HL-60 (cell line): ENCODE measurements at regions not wholly inside any gene's neighbourhood (a gene's known extent, or its start where the extent isn't known, plus 50 kb on each side); places are given as distances from the start of the nearest gene placed in this dataset.

Experiments used
- DNase-seq, 2 experiments: peaks; one replicate each; pipeline ENCODE4 v3.0.0-alpha.2; 2010 to 2020; ENCODE audit warnings: low read depth in 1 of 2, low spot score in 1 of 2
- H3K27ac ChIP-seq: fragments of 250-450 bp; sonication (Bioruptor Pico); replicated peaks from 2 replicates; pipeline ENCODE4 v1.5.1; 2020; ENCODE audit warnings: mild to moderate bottlenecking, moderate library complexity
- H3K27me3 ChIP-seq: fragments of 250-450 bp; sonication (Bioruptor Pico); 2 replicates; pipeline ENCODE4 v1.5.1; 2021; ENCODE audit warnings: mild to moderate bottlenecking, moderate library complexity; ENCODE audit not compliant: insufficient read depth, poor library complexity, severe bottlenecking
- H3K4me3 ChIP-seq: replicated peaks from 2 replicates; pipeline ENCODE4 v1.5.1; 2011; ENCODE audit warnings: mild to moderate bottlenecking, control low read depth, low read length; ENCODE audit not compliant: insufficient read depth
- GABPA ChIP-seq: IDR thresholded peaks from 2 replicates; pipeline ENCODE4 v1.6.1; 2012; ENCODE audit warnings: low read depth
- POLR2AphosphoS5 ChIP-seq: IDR thresholded peaks from 2 replicates; pipeline ENCODE4 v1.6.1; 2012; ENCODE audit warnings: low read depth
- SPI1 ChIP-seq: IDR thresholded peaks from 2 replicates; pipeline ENCODE4 v1.6.1; 2012; ENCODE audit warnings: low read depth, mild to moderate bottlenecking, borderline replicate concordance
- TF ChIP-seq, protein P1 (sequence below): IDR thresholded peaks from one replicate; pipeline ENCODE4 v1.5.1; 2011; ENCODE audit warnings: low read length, control low read depth, inconsistent platforms; ENCODE audit not compliant: insufficient read depth
- TF ChIP-seq, protein P2 (sequence below): IDR thresholded peaks from 2 replicates; pipeline ENCODE4 v1.6.1; 2012; ENCODE audit warnings: low read depth; ENCODE audit not compliant: insufficient replicate concordance

- Histone ChIP-seq H3K27me3 (peaks cover 2% of the 10 kb centered on the region), H3K27ac (no peak overlapping the region), H3K4me3 (no peak overlapping the region)
- DNase-seq, result no peak
- TF ChIP-seq POLR2AphosphoS5 (no peak), GABPA (no peak), SPI1 (no peak)
- TF ChIP-seq, protein P1, sequence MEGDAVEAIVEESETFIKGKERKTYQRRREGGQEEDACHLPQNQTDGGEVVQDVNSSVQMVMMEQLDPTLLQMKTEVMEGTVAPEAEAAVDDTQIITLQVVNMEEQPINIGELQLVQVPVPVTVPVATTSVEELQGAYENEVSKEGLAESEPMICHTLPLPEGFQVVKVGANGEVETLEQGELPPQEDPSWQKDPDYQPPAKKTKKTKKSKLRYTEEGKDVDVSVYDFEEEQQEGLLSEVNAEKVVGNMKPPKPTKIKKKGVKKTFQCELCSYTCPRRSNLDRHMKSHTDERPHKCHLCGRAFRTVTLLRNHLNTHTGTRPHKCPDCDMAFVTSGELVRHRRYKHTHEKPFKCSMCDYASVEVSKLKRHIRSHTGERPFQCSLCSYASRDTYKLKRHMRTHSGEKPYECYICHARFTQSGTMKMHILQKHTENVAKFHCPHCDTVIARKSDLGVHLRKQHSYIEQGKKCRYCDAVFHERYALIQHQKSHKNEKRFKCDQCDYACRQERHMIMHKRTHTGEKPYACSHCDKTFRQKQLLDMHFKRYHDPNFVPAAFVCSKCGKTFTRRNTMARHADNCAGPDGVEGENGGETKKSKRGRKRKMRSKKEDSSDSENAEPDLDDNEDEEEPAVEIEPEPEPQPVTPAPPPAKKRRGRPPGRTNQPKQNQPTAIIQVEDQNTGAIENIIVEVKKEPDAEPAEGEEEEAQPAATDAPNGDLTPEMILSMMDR, result no peak
- TF ChIP-seq, protein P2, sequence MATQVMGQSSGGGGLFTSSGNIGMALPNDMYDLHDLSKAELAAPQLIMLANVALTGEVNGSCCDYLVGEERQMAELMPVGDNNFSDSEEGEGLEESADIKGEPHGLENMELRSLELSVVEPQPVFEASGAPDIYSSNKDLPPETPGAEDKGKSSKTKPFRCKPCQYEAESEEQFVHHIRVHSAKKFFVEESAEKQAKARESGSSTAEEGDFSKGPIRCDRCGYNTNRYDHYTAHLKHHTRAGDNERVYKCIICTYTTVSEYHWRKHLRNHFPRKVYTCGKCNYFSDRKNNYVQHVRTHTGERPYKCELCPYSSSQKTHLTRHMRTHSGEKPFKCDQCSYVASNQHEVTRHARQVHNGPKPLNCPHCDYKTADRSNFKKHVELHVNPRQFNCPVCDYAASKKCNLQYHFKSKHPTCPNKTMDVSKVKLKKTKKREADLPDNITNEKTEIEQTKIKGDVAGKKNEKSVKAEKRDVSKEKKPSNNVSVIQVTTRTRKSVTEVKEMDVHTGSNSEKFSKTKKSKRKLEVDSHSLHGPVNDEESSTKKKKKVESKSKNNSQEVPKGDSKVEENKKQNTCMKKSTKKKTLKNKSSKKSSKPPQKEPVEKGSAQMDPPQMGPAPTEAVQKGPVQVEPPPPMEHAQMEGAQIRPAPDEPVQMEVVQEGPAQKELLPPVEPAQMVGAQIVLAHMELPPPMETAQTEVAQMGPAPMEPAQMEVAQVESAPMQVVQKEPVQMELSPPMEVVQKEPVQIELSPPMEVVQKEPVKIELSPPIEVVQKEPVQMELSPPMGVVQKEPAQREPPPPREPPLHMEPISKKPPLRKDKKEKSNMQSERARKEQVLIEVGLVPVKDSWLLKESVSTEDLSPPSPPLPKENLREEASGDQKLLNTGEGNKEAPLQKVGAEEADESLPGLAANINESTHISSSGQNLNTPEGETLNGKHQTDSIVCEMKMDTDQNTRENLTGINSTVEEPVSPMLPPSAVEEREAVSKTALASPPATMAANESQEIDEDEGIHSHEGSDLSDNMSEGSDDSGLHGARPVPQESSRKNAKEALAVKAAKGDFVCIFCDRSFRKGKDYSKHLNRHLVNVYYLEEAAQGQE, result no peak
These were observed 399.4 kb upstream of the HNRNPA3 start for GRCh38 chr2:176813156-176813555.

GRCh38 chr2:176813621-176814049, 399.0 kb upstream of the HNRNPA3 start:
- no peak overlapping the region for H3K27ac ChIP-seq

DNA sequence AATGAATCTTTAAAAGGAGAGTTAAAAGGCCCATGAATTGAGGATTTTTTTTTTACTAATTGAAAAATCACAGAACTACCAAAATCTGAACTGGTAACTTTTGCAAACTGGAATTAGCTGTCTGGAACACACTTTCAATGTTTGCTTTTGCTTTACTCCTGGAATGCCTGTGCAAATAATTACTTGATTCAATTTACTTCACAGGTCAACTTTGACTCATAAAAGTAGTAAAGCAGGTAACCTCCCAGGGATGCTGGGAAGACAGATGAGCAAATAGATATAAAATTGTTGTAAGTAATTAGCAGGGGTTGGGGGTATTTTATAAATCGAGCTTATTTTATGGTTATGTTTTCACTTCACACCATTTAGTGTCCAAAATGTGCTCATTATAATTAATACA, 398.3 kb upstream of the HNRNPA3 start:
- H3K27me3 ChIP-seq, result peaks cover 2% of the 10 kb centered on the region
- H3K4me3 ChIP-seq, result no peak overlapping the region
- DNase-seq, result no peak
- TF ChIP-seq SPI1, result no peak
- TF ChIP-seq, protein P1, result no peak
- TF ChIP-seq POLR2AphosphoS5, result no peak
- TF ChIP-seq, protein P2, result no peak
- no peak for TF ChIP-seq GABPA
- H3K27ac ChIP-seq, result no peak overlapping the region

More at GRCh38 chr2:176813621-176814049, 399.0 kb upstream of the HNRNPA3 start:
- Histone ChIP-seq H3K27me3 (peaks cover 2% of the 10 kb centered on the region), H3K4me3 (no peak overlapping the region)
- TF ChIP-seq, protein P1, result no peak
- no peak for DNase-seq

DNA sequence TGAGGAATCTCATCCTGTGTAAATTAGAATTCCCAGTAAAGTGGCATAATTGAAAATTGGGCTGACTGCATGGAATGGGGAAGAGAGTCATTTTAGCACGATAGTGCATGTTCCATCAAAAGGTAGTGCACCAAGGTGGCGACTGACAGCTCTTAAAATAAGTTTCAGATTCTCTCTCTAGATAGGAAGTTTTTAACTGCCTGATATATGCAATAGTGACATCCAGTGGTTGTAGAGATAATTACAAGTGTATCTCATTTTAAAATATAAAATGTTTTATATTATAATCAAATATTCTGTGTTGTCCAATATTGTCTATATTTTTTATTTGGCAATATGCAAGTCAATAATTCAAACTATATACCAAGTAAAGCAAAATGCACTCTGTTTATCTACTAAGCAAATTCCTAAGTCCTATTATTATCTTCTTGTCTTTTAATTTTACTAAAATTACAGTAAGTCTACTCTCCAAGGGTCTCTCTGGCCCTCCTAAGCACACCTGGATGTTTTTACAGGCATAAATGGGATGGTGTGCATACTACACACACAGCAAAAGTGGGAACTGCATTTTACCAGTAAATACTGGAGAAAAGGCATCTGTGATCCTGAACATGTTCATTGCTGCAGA, 397.7 kb upstream of the HNRNPA3 start:
- peaks cover 2% of the 10 kb centered on the region for H3K27me3 ChIP-seq
- H3K4me3 ChIP-seq, result no peak overlapping the region
- no peak for TF ChIP-seq SPI1
- TF ChIP-seq, protein P1, result peak; percentile 7
- no peak overlapping the region for H3K27ac ChIP-seq
- no peak for DNase-seq
